Glutamatergic neuron (in vitro differentiated cells): ENCODE measurements at regions not wholly inside any gene's neighbourhood (a gene's known extent, or its start where the extent isn't known, plus 50 kb on each side); places are given as distances from the start of the nearest gene placed in this dataset.

Experiments used
- DNase-seq: peaks from one replicate; pipeline ENCODE4 v3.0.0; 2022
- H3K27ac Mint-ChIP-seq: one replicate; pipeline ENCODE4 v1.8.0; 2020; ENCODE audit warnings: mild to moderate bottlenecking, mixed read lengths, inconsistent platforms; ENCODE audit not compliant: unreplicated experiment
- H3K27me3 Mint-ChIP-seq: one replicate; pipeline ENCODE4 v1.8.0; 2020; ENCODE audit warnings: mild to moderate bottlenecking, moderate library complexity, mixed read lengths, inconsistent platforms; ENCODE audit not compliant: unreplicated experiment
- H3K36me3 Mint-ChIP-seq: one replicate; pipeline ENCODE4 v1.8.0; 2020; ENCODE audit warnings: mild to moderate bottlenecking, mixed read lengths, inconsistent platforms; ENCODE audit not compliant: unreplicated experiment
- H3K4me1 Mint-ChIP-seq: one replicate; pipeline ENCODE4 v1.8.0; 2020; ENCODE audit warnings: mild to moderate bottlenecking, low read depth, mixed read lengths, inconsistent platforms; ENCODE audit not compliant: unreplicated experiment
- H3K4me3 Mint-ChIP-seq: one replicate; pipeline ENCODE4 v1.8.0; 2020; ENCODE audit warnings: mild to moderate bottlenecking, mixed read lengths, inconsistent platforms; ENCODE audit not compliant: unreplicated experiment
- H3K9me3 Mint-ChIP-seq: one replicate; pipeline ENCODE4 v1.8.0; 2020; ENCODE audit warnings: mild to moderate bottlenecking, moderate library complexity, mixed read lengths, inconsistent platforms; ENCODE audit not compliant: unreplicated experiment
- TF ChIP-seq, protein P1 (sequence below): fragments of 200-600 bp; sonication (generic); IDR thresholded peaks from one replicate; pipeline ENCODE4 v1.5.0; 2021; ENCODE audit not compliant: partially characterized antibody, unreplicated experiment

DNA sequence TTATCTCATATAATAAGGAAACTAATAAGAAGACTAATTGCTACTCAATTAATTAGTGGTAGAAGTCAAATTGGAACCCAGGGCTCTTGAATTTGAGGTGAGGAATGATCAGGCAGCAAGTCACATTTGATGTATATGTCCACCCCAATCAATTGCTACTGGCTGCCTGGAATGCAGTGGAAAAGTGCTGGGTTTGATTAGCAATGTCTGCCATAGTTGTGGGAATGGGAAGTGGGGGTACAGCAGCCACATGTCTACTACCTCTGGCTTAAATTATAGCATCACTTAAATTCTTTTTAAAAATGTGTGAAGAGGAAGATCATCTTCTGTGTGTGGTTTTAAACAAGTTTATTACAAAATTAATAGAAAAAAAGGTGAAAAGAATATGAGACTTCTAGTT lies 50.8 kb upstream of the NAV2 start:
- no peaks in the 10 kb centered on the region for H3K36me3 Mint-ChIP-seq
- peaks cover 2% of the 10 kb centered on the region for H3K9me3 Mint-ChIP-seq
- DNase-seq, result no peak
- no peak overlapping the region for H3K4me3 Mint-ChIP-seq
- H3K4me1 Mint-ChIP-seq, result peaks cover 20% of the 10 kb centered on the region
- peaks cover 8% of the 10 kb centered on the region for H3K27me3 Mint-ChIP-seq
- no peak overlapping the region for H3K27ac Mint-ChIP-seq
- TF ChIP-seq, protein P1, sequence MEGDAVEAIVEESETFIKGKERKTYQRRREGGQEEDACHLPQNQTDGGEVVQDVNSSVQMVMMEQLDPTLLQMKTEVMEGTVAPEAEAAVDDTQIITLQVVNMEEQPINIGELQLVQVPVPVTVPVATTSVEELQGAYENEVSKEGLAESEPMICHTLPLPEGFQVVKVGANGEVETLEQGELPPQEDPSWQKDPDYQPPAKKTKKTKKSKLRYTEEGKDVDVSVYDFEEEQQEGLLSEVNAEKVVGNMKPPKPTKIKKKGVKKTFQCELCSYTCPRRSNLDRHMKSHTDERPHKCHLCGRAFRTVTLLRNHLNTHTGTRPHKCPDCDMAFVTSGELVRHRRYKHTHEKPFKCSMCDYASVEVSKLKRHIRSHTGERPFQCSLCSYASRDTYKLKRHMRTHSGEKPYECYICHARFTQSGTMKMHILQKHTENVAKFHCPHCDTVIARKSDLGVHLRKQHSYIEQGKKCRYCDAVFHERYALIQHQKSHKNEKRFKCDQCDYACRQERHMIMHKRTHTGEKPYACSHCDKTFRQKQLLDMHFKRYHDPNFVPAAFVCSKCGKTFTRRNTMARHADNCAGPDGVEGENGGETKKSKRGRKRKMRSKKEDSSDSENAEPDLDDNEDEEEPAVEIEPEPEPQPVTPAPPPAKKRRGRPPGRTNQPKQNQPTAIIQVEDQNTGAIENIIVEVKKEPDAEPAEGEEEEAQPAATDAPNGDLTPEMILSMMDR, result no peak

DNA sequence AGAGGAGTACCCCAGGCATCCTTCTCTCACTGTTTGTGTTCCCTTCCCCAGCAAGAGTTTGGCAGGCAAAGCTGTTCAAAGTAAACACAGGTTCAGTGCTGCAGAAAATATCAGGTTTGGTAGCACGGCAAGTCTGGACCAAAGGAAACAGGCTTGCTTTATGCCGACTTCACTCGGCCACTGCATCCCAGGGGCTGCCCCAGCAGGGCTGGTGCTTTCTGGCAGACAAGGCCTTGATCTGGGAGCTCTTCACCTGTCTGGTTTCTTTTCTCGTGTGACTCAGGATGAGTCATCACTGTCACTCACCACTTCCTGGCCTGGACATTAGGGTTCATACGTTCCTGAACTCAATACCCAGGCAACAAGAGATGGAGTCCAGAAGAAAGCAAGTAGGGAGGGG lies 52.6 kb upstream of the NAV2 start:
- Mint-ChIP-seq H3K27me3 (peaks cover 6% of the 10 kb centered on the region), H3K9me3 (peaks cover 2% of the 10 kb centered on the region), H3K36me3 (peaks cover under 1% of the 10 kb centered on the region), H3K4me3 (no peak overlapping the region), H3K4me1 (peaks cover 16% of the 10 kb centered on the region), H3K27ac (no peak overlapping the region)
- TF ChIP-seq, protein P1, result no peak
- no peak for DNase-seq

DNA sequence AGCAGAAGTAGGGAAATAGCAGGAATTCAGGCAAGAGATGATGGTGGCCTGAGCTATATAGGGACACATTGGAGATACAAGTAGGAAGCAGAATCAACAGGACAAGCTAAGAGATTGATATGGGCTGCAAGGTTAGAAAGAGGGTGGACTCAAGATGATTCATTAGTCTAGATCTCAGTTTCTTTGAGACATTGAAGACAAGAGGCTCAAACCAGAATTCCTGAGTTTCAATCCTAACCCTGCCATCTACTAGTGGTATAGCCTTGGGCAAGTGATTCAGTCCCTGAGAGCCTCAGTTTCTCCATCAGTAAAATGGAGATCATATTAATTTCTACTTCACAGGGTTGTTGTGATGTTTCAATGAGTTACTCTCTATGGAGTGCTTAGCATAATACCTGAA lies 53.1 kb upstream of the NAV2 start:
- Mint-ChIP-seq H3K9me3 (peaks cover 2% of the 10 kb centered on the region), H3K4me3 (no peak overlapping the region), H3K36me3 (peaks cover 5% of the 10 kb centered on the region), H3K27ac (no peak overlapping the region), H3K27me3 (peaks cover 4% of the 10 kb centered on the region), H3K4me1 (peaks cover 11% of the 10 kb centered on the region)
- DNase-seq, result no peak
- TF ChIP-seq, protein P1, result no peak

DNA sequence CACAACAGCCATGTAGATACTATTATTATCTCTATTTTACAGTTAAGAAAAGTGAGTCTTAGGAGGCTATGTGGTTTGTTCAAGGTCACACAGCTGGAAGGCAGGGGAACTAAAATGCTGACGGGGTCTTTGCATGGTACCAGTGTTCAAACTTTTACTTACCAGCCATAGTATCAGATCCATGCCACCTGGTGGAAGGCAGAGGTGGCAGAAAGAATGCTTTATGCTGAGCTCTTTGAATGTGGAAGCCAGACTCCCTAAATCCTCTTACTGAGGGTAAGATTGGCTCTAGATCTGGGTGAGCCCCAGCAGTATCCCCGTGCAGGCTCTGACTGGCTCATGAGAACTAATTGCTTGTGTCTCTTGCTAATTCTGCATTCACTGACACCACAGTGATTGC lies 54.3 kb upstream of the NAV2 start:
- TF ChIP-seq, protein P1, result no peak
- DNase-seq, result no peak
- peaks cover 5% of the 10 kb centered on the region for H3K36me3 Mint-ChIP-seq

DNA sequence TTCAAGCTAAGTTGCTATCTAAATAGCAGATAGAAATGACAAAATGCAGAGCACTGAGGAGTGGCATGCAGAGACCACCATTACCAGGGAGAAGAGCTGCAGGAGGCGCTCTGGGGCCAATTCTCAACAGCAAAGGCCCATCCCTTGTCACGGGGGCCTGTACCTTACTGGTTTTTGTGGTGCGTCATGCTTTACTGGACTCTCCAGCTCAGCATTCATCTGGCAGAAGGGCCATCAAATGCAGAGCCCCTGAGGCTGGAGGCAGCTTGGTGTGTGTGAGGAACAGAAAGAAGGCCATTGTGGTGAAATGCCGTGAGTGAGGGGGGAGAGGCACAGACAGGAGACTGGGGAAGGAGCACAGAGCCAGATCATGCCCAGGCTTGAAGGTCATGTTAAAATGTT lies 56.5 kb upstream of the NAV2 start:
- Mint-ChIP-seq H3K4me3 (no peak overlapping the region), H3K4me1 (peaks cover 16% of the 10 kb centered on the region), H3K27me3 (peaks cover 7% of the 10 kb centered on the region), H3K27ac (no peak overlapping the region), H3K36me3 (peaks cover 5% of the 10 kb centered on the region), H3K9me3 (peaks cover 3% of the 10 kb centered on the region)
- TF ChIP-seq, protein P1, result no peak
- no peak for DNase-seq

More for the DNA sequence above, 54.3 kb upstream of the NAV2 start:
- Mint-ChIP-seq H3K4me1 (peaks cover 10% of the 10 kb centered on the region), H3K9me3 (peaks cover 2% of the 10 kb centered on the region), H3K27ac (no peak overlapping the region), H3K27me3 (peaks cover 4% of the 10 kb centered on the region), H3K4me3 (no peak overlapping the region)
